Activated CD4-positive, alpha-beta T cell treated with anti-CD3 and anti-CD28 coated beads, Interleukin-2, amount 50 U/mL, for 4 hours (primary cell): ENCODE measurements at regions not wholly inside any gene's neighbourhood (a gene's known extent, or its start where the extent isn't known, plus 50 kb on each side); places are given as distances from the start of the nearest gene placed in this dataset.

Experiments used
- DNase-seq, 2 experiments: peaks; one replicate each; pipeline ENCODE4 v3.0.0-alpha.2; 2020

DNA sequence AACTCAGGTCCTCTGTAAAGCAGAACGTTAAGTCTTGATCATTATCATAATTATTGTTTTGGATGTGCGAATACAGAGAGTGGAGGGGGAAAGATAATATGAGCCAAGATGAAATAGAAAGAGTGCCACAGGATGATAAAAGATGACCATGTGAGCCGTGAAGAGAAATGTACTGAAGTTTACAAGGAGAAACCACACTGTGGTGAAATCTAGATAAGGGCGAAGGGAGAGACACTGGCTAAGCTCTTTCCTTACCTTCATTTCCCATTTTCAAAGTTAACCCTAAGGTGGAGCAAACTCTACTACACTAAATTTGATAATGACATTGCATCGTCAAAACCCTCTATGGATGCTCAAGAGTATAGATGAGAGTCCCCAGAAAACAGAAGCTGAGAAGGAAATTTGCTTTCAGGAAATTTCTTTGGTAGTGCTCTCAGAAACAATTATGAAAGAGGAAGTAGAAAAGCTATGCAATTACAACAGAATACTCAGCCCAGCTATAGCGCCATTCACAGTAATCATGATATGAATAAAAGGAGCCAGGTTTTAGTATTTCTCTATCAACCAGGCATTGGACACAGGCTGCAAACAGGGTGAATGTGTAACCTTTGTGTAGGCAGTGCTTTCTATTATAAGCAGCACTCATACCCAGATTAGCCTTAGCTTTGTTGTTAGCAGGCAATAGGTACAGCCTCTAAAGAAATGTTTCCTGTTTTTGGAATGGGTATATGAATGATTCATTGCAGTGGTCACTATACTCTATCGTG lies 1080.7 kb downstream of the GRIK2 start:
- no peak for DNase-seq

DNA sequence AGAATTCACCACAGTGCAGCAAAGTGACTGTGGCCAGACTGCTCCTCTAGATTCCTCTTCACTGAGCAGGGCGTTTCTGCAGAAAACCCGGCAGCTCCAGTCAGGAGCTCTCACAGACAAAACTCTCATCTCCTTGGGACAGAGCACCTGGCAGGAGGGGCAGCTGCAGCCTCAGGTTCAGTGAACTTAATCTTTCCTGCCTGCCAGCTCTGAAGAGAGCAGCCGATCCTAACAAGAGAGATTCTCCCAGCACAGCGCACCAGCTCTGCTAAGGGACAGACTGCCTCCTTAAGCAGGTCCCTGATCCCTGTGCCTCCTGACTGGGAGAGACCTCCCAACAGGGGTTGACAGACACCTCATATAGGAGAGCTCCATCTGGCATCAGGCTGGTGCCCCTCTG lies 1065.5 kb downstream of the GRIK2 start:
- DNase-seq, result no peak

DNA sequence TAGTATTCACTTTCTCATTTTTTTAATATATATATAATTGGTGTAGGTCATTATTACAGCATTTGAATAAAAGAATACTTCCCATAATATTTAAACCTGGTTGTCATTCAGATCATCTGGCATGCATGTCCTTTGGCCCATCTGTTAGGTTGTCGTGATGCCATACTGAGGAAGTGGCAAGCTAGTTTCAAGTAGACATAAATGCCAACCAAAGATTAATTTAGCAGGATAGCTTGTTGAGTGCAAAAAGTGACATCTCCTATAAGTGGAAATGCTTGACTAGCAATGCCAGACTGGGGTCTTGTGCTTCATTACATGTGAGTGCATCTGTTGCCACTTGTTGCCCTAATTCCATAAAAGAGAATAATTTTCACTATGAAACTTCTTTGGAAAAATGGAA lies 1044.7 kb downstream of the GRIK2 start:
- no peak for DNase-seq

DNA sequence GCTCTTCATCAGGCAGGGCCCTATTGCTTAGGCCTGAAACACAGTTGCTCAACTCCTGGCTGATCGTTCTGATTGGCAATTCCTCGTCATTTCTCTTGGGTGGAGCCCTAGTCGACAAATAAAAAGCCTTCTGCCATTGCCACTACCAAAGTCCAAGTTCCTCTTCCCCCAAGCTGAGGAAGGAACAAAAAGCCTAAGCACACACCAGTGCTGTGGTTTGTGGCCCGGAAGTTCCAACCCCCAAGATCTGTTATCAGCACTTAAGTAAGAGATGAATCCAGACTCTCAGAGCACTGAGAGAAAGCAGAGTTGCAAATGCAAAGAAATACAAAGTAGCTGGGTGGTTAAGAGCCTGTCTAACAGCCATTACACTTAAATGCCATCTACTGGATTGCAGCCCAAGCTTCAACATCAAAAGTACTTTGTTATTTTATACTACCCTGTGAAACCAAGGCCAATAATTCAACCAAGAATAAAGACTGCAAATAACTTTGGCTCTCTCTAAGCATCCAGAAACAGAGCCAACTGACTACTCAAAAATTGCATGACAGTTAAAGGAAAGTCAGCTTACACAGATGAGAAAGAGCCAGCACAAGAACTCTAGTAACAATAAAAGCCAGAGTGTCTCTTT lies 1024.0 kb downstream of the GRIK2 start:
- DNase-seq, result no peak

DNA sequence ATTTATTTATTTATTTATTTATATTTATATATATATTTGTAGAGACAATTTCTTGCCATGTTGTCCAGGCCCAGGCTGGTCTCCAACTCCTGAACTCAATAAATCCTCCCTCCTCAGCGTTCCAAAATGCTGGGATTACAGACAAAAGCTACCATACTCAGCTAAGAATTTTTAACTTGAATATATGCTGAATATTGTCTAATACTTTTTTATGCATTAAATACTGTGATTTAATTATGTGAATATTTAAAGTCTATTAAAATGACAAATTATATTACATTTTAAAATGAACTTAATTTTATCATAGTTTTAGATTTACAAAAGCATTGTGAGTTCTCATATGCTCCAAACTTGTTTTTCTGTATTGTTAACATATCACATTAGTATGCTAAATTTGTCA lies 1022.4 kb downstream of the GRIK2 start:
- no peak for DNase-seq

DNA sequence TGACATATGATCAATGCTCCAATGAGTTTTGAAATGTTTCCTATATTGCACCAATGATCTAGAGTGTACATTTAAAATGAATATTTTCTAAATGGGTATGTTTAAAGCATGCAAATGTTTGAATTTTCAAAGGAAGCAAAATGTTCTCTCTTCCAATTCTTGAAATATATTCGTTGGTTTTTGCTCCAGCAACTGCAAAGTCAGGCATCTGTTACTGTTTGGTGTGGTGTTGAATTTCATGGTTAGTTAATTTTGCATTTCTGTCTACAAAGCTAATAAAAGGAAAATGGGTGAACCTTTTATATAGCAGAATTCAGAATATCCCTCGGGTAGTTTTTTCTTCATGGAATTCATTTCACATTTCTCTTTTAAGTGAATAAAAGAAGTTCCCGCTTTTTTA lies 1018.3 kb downstream of the GRIK2 start:
- DNase-seq, result no peak

DNA sequence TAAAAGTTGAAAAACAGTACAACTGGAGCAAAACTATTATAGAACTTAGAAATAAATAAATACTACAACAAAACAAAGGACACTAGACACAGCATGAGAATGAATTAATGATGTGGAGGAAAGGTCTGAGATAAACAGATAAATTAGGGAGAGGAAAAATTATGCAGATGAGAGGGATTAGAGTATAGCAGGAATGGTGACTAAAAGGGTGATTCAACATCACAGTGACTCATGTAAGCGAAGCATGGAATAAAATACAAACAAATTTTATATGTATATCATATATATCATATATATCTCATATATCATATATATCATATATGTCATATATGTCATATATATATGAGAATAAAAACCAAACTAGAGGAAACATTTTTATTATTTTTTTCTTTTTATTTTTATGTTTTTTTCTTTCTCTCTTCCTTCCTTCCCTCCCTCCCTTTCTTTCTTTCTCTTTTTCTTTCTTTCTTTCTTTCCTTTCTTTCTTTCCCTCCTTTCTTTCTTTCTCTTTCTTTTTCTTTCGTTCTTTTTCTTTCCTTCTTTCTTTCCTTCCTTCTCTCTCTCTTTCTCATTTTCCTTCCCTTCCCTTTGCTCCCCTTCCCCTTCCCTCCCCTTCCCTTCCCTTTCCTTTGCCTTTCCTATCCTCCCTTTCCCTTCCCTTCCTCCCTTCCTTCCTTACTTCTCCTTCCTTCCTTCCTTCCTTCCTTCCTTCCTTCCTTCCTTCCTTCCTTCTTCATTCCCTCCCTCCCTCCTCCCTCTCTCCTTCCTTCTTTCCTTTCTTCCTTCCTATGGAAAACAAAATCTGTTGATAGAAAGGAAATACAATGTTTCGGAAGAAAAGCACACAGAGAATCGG lies 1014.6 kb downstream of the GRIK2 start:
- DNase-seq, result no peak

DNA sequence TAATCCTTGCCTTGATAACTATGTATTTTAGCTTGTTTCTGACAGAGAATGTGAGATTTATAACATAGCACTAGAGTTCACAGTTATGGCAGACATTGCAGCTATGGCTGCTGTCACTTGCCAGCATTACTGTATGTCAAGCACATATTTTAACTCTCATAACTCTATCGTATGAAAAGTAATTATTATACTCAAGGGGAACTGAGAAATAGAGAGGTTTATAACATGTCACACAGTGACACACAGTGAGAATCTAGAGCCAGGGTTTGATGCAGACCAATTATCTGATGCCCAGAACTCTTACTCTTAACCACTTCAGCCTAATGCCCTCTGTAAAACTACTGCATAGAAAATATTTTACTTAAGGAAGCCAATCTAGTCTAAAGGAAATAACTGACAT lies 1012.4 kb downstream of the GRIK2 start:
- DNase-seq, result no peak

DNA sequence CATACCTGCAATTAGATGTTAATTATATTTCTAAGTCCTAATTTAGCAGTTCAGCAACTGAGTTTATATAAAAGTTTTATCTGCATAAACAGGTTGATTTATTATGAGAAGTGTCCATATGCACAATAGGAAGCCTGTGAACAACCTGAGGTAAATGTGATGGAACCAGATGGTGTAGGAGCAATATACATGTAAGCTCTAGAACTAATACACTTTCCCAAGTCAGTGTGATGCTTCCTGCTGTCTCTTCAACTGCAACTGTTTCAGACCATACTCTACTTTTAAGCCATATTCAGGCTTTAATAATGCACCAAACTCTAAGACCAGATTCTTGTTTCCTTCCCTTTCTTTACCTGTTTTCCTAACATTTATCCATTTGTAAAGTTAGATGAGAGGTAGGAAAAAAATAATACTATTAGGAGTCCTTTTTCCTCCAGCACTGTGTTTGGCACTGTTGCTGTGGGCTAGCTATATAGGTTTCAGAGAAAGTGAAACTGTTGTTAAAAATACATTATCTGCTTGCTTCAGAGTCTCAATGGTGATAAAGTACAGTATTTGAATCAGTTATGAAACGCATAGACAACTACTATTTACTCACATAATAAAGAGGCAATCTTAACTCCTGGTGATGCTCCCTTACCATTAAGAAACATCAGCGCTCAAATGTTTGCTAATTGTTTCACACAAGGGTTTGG lies 1009.3 kb downstream of the GRIK2 start:
- DNase-seq, result no peak

DNA sequence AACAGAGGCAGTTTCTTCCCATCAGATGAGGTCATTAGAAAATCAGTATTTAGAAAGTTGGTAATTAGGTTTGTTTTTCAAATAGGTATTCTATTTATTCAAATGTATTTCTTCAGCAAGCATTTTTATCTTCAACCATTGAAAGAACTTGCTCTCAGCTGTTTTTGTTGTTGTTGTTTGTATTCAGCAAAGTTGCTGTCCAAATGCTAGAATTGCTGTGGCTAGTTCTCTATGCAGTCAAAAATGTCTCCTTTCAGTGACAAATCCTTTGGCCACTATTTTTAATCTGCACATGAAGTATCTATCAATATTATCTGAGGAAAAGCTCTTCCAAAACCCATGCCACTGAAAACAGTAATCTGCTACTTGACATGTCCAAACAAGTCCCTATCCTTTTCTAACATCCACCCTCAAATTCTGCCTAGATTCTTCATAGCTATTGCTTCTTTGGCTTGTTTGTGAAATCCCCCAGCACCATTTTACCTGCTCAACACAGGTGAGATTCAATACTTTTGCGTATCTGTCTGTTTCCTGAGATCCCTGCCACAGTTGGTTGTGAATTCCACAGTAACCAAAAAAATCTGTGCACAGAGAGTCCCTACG lies 1005.4 kb downstream of the GRIK2 start:
- no peak for DNase-seq

DNA sequence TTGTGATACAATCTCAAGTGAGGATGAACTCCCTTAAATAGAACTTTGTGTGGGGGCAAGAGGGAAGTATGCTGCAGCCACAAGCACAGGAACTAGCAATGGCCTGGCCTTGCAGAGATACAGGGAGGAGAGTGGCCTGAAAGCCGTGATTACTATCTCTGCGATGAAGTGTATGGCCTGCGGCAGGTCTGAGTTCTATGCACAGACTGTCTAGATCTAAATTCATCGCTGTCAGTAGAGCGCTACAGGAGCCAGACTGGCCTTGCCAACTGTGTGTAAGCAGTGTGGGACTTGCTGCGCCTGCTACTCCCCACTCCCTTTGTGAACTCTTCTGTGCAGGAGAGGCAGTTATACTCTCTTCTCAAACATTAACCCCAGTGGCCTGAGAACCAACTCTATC lies 997.0 kb downstream of the GRIK2 start:
- no peak for DNase-seq

DNA sequence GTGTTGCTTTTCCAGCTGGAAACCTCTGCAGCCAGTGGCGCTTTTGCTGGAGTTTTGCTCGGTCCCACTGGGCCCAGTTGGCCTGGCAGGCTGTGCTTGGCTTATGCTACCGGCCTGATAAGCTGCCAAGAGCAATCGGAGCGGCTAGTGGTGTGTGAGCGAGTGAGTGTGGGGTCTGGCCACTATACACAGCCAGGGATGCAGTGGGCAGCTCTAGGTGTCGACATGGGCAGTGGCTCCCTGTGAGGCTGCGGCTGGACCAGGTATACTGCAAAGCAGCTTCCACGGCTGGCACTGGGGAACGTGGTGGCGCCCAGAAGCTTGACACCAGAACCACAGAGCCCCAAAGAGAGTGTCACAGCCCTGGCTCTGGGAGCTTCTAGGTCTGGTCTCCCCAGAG lies 996.5 kb downstream of the GRIK2 start:
- no peak for DNase-seq

DNA sequence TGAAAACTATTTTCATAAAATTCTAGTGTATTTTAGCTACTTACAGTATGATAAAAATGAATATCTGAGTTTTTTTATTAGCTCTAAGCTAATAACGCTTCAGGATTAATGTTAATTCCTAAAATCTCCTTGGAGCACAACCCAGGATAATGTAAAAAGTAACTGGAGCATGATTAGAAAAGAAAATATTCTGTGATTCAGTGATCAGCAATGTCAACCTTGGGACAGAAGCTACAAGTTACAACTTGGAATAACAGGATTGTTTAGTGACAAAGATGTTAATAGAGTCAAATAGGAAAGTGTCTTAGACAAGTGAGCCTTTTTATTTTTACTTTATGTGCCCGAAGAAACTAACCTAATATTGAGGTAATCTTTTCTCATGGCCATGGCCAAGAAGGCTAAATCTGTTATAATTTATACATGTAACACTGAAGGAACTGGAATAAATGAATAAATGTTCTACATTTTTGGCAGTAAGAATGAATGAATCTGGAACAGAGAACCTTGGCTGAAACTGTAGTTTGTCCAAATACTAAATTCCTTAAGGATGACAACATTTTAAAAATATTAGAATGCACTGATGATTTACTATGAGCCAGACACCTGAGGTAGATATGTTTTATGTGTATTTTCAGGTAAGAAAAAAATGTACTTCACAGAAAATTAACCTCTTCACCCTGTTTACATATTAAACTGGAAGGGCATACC lies 994.0 kb downstream of the GRIK2 start:
- DNase-seq, result no peak

DNA sequence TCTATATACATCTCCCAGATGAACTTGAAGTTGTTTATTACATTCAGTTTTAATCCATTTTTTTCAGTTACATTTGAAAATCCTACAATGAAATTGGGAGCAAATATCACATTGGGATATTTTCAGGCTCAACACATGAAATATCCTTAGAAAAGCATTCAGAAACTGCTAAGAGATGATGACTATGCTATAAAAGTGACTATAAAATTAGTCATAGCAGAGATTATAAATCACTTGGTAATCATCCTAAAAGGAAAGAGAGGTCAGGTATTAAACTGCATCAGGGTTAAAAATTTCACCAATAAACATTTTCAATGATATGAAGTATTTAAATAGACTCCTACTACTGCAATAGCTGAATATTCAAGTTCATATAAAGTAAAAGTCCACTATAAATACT lies 987.7 kb downstream of the GRIK2 start:
- DNase-seq, result no peak

DNA sequence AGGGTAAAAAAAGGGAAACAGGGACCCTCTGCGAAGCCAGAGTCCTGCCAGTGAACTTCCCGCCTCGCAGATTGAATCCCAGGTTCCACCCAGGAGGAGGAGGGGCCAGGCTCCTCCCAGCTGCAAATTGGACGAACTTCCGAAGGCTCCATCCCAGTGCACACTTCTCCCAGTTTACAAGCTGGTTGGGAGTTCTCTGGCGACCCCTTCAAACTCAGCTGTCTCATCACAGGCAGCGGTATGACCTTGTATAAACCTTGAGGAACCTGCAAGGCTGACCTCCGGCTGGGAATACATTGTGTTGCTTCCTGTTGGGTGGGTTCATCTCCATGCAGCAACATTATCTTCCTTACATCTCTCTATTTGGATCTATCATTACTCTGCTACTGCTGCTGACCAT lies 962.7 kb downstream of the GRIK2 start:
- DNase-seq, result no peak

DNA sequence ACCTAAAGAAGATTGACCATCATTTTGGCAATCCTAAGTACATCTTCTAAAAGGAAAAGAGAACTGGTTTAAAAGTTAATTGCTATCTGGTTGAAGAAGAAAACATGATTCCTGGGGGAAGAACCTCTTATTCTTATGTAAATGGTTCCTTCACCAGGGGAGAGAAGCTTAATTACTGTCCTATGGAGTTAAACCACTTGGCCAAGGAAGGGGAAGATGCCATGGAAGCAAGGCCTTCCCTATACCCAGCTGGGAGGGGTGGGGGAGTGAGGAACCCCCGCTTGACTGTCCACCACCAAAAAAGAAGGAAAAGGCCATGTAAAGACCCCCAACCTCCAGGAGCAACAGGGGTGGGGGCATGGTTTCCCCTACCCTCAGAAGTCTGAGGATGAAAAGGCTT lies 962.1 kb downstream of the GRIK2 start:
- DNase-seq, result no peak

DNA sequence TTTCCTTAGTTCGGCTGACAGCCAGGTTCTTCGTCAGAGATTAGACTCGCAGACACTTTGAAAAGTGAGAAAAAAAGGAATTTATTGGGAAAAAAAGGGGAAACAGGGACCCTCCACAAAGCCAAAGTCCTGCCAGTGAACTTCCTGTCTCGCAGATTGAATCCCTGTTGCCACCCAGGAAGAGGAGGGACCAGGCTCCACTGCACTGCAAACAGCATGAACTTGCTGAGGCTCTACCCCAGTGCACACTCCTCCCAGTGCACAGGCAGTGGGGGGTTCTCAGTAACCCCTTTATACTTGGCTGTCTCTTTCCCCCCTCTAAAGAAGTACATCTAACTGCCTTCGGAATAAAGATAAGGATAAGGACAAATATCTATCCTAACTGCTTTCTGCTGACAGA lies 959.0 kb downstream of the GRIK2 start:
- DNase-seq, result no peak

DNA sequence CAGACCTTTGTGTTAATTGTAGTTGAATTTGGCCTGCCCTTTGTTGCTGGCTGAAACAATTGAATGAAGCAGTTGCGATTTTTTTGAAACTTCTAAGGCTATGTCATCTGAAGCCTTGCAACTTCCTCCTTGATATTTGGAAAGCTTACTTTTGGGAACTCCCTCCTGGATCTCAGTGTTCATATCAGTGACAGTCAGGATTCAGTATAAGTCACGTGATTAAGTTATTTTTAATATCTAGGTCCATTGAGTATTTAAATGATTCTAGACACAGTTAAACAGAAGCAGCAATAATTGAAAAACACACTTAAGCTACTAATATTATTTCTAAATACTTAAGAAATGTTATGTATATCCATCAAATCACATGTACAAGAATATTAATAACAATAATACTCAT lies 951.3 kb downstream of the GRIK2 start:
- no peak for DNase-seq

DNA sequence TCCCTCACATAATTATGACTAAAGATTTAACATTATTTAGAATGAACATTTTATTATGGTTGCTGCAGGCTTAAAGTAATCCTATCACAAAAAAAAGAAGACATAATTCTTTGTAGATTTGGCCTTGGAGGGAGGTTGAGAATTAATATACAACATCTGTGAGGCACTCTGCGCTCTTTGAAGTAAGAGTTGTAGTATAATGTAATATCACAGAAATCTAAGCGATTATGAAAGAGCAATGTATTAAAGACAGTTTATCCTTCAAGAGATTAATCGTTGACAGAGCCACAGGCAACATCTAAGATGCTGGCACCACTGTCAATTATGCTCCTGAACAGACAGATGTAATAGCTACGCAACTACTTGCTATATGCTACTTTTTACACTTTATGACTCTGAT lies 946.8 kb downstream of the GRIK2 start:
- no peak for DNase-seq

DNA sequence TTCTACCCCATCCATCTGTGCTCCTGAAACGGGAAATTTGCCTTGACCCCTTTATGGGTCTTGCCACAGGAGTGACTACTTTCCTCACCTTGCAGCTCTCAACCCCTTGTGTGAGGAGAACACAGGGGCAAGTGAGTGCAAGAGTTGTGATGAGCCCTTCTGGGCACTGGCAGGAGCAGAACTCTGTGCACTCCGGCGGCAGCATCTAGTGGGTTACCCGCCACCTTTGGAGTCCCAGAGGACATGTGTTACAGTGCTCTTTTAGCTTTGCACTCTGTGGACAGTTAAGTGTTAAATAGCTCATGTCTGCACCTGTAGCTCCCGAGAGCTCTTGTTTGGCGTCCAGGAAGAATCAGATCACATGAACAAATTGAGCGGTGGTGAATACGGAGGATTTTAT lies 940.2 kb downstream of the GRIK2 start:
- DNase-seq, result no peak

DNA sequence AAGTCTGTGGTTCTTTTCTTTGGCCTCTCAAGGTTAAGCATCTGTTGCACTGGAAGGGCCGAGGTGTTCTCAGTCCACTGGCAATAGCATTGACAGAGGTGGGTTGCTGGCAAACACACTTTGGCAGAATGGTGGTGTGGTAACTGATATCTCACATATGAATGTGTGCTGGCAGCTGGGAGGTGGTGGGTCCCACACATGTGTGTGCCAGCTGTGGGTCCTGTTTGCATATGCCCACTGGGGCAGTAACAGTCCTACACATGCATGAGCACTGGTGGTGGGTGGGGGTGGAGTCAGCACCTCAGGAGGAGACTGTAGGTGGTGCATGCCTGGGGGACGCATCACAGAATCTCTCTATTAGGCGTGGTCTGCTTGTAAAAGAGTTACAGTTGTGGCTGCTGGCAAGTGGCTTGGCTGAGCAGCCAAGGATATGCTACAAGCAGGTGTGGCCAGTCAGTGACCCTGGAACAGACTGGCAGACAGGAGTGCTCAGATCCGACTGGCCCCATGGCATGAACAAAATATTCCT lies 934.3 kb downstream of the GRIK2 start:
- DNase-seq, result no peak

DNA sequence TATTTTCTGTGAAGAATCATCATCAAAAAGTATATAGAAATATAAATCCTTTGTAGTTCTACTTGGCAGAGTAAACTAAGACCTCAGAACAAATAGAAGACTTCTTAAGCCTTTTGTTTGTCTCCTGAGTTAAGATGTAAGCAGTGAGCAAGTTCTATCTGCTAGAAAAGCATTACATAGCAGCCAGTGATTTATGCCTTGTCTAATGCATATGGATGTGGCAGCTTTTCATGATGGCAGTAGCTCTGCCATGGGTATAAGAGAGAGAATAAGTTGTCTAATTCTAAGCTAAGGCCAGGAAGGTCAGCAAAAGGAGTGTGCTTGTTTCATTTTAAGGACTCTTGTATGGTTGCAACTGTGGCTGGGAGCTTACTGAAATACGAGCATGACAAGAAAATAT lies 920.2 kb downstream of the GRIK2 start:
- no peak for DNase-seq
